GM21529 (cell line): ENCODE measurements at regions not wholly inside any gene's neighbourhood (a gene's known extent, or its start where the extent isn't known, plus 50 kb on each side); places are given as distances from the start of the nearest gene placed in this dataset.

ENCODE experiments used
- ATAC-seq: cut with Tn5 transposase; IDR thresholded peaks from one replicate; pipeline ENCODE4 v1.9.1; 2021; ENCODE audit not compliant: unreplicated experiment

GRCh38 chr4:163748449-163748848, 254.0 kb downstream of the TMA16 start:
- ATAC-seq, result no peak

GRCh38 chr4:163755013-163755412, 260.5 kb downstream of the TMA16 start:
- ATAC-seq, result peak; percentile 67

- no peak for ATAC-seq
These were observed 262.7 kb downstream of the TMA16 start for GRCh38 chr4:163757219-163757618.

- no peak for ATAC-seq
These were observed 263.5 kb downstream of the TMA16 start for GRCh38 chr4:163758032-163758431.

GRCh38 chr4:163762741-163763140, 268.3 kb downstream of the TMA16 start:
- ATAC-seq, result no peak

GRCh38 chr4:163764569-163764968, 270.1 kb downstream of the TMA16 start:
- no peak for ATAC-seq

- ATAC-seq, result no peak
These were observed 273.5 kb downstream of the TMA16 start for GRCh38 chr4:163768014-163768413.

- no peak for ATAC-seq
These were observed 277.7 kb downstream of the TMA16 start for GRCh38 chr4:163772238-163772637.

- ATAC-seq, result no peak
These were observed 279.4 kb downstream of the TMA16 start for GRCh38 chr4:163773940-163774339.

GRCh38 chr4:163776957-163777356, 282.5 kb downstream of the TMA16 start:
- no peak for ATAC-seq

GRCh38 chr4:163781726-163782125, 287.2 kb downstream of the TMA16 start:
- ATAC-seq, result no peak

GRCh38 chr4:163790231-163790630, 295.7 kb downstream of the TMA16 start:
- no peak for ATAC-seq

- ATAC-seq, result no peak
These were observed 301.4 kb downstream of the TMA16 start for GRCh38 chr4:163795885-163796284.

GRCh38 chr4:163804001-163804400, 309.5 kb downstream of the TMA16 start:
- ATAC-seq, result no peak

- ATAC-seq, result no peak
These were observed 312.2 kb downstream of the TMA16 start for GRCh38 chr4:163806653-163807052.

- no peak for ATAC-seq
These were observed 313.5 kb downstream of the TMA16 start for GRCh38 chr4:163808011-163808410.

- ATAC-seq, result peak; percentile 50
These were observed 316.3 kb downstream of the TMA16 start for GRCh38 chr4:163810755-163811154.

GRCh38 chr4:163815776-163816175, 321.3 kb downstream of the TMA16 start:
- peak; percentile 81 for ATAC-seq

GRCh38 chr4:163816494-163816893, 322.0 kb downstream of the TMA16 start:
- no peak for ATAC-seq

- no peak for ATAC-seq
These were observed 324.2 kb downstream of the TMA16 start for GRCh38 chr4:163818673-163819072.

- ATAC-seq, result no peak
These were observed 339.2 kb downstream of the TMA16 start for GRCh38 chr4:163833669-163834068.

- no peak for ATAC-seq
These were observed 351.5 kb downstream of the TMA16 start for GRCh38 chr4:163846008-163846407.

GRCh38 chr4:163852246-163852645, 357.8 kb downstream of the TMA16 start:
- ATAC-seq, result no peak

- ATAC-seq, result no peak
These were observed 363.4 kb downstream of the TMA16 start for GRCh38 chr4:163857903-163858302.
